Hindlimb muscle (tissue), 1 donor: ENCODE measurements at regions not wholly inside any gene's neighbourhood (a gene's known extent, or its start where the extent isn't known, plus 50 kb on each side); places are given as distances from the start of the nearest gene placed in this dataset.

Experiments used
- DNase-seq: peaks from one replicate; pipeline ENCODE4 v3.0.0-alpha.2; 2013

DNA sequence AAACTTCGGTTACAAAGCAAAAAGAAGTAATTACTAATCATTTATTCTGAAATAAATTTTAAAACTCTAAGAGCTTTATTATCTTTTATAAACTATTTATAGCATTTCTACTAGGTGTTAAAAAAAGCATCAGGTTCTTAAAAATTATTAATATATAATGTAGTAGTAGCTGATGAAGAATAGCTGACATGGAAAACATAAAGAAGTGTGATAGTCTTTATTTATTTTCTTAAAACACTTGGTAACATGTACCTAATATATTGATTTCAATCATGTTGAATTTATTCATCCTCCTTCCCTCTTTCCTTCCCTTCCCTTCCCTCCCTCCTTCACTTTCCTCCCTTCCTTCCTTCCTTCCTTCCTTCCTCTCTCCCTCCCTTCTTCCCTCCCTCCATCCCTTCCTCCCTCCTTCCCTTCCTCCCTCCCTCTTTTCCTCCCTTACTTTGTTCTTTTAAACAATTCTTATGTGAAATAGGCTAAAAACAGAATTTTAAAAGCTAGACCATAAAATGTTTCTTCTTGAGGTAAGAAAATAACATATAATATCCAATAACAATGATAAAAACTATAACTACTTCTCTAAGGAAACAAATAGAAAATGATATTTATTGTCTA, 913.9 kb upstream of the MAP3K7 start:
- no peak for DNase-seq

DNA sequence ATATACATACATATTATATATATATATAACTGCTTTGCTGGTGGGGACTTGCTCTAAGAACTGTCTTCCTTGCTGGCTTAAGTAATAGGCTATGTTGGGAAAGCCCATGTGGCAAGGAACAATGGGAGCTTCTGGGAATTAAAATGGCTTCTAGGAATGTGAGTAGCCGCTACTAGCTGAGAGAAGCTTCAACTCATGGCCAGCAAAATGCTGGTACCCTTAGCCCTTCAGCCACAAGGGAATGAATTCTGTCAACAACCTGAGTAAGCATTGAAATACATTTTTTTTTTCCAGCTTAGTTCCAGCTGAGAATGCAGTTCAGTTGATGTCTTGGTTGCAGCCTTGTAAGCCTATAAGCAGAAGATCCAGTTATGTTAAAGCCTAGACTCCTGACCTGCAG, 911.7 kb upstream of the MAP3K7 start:
- no peak for DNase-seq

DNA sequence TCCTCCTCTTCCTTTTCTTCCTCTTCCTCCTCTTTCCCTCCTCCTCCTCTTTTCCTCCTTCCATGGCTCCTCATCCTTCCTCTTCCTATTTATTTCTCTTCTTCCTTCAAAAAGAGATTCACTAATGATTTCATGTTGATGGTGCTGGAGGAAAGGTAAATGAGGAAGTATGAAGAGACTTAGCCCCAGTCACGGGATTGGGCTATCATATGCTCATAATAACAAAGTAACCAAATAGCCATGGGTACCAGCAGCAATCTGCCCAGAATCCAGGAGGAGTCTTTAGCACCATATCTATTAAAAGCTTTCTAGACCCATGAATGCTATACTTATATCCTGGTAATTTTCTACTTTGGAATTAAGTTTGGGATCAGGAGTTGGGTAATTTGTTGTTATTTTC, 910.9 kb upstream of the MAP3K7 start:
- no peak for DNase-seq

DNA sequence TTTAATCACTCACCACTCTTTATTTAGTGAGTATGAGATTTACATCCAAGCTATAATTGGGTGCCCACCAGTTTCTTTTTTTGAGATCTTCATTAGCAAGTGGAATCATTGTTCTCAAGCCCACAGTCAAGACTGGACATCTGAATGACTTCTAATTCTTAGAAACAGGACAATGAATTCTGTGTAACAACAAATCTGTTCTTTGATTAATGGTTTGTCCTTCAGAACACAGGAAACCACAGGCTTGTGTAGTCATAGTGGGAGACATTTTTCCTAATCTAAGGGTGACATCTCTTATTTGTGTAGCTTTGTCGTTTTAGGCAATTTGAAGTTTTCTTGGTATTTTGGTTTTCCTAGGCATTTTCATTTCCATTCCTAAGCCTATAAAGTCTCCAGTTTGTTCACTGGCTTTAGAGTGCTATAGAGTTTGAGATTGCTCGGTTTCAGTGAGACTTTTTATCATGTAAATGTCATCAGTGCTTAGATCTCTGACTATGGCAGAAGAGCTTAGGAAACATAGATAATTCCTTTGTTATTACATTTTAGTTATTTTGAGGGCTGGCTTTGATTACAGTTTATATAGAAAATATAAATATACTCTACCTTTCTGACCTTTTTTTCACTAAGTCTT, 903.9 kb upstream of the MAP3K7 start:
- no peak for DNase-seq

DNA sequence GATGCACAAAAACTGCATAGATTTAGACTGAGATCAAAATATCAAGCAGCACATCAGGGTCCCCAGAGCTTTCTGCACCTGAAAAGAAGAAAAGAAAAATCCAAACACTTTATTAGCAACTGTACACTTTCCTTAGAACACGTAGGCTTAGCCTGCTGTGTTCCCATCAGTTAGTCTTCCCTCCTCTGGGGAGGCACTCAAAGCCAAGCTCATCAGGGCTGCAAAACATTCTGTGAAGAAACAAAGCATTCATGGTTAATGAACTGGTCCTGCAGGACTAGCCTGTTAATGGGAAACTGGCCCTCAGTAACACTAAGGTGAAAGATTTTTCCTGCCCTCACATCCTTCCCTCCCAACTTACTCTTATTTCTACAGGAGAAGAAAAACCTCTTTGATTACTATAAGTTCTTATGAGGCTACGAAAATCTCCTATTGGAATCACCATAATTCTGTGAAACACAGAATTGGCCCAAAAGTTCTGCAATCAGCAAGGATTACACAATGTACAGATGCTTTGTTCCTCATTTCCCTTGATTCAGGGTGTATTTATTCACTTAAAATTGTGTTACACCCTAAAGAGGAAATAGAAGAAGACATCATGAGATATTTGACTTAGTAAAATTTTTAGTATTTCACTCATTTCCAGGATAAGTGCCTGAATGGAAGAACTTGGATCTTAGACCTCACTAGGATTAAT, 901.0 kb upstream of the MAP3K7 start:
- no peak for DNase-seq

DNA sequence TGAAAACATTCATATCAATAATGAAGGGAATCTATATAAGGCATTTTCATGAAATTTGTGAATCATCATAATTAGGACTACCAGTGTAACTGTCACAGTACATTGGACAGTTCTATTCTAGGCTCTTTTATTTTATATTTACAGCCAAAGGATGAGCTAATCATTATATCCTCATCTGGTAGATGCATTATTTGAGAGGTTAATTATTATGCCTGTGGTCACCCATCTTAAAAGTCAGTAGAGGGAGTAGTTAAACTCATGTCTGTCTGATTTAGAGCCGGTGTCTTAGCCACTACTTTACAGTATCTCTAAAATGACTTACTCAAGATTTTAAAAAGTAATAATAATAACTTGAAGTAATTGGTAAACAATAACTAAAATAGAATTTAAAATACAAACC, 899.3 kb upstream of the MAP3K7 start:
- no peak for DNase-seq

DNA sequence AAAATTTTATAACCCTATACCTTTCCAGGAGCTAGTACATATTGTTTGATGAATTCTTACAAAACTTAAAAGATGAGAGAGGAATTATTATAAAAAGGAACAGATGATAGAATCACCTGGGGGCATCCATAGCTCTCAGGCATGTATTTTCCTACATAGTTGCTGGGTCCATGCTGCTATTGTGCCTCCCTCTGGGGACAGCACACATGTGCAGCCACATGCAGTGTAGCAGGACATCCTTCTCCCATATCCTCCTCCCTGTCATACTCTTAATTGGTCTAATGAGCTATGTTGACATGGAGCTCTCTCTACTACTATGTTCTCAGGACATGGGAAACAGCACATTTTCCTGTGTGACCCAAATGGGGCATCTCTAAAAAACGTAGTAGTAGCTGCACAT, 898.2 kb upstream of the MAP3K7 start:
- DNase-seq, result no peak

DNA sequence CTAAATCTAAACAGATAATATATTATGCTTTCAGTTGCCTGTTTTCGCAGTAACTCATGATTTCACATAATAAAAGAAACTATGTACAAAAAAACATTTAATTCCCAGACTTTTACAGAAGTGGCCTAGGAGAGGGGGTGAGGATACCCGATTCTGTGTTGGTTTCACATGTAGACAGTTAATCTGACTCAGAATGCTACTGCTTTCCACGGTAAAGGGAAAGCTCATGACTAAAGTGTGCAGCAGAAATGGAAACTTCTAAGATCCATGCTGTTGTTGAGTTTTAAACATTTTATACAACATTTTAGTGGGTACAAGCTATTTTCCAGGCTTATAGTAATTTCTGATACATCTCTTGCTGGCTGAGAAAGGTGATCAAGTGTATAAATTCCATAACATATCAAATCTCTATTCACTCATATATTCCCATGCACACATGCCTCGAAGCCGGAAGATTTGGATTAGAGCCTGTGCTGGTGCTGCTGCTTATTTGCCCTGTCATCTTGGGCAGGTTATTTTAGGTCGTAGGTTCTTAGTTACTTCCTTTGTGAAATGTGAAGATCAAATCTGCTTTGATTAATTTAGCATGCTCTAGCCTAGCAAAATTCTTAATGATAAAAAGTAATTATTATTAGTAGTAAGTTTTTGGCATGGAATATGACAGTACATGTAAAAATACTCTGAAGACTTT, 896.7 kb upstream of the MAP3K7 start:
- DNase-seq, result no peak

DNA sequence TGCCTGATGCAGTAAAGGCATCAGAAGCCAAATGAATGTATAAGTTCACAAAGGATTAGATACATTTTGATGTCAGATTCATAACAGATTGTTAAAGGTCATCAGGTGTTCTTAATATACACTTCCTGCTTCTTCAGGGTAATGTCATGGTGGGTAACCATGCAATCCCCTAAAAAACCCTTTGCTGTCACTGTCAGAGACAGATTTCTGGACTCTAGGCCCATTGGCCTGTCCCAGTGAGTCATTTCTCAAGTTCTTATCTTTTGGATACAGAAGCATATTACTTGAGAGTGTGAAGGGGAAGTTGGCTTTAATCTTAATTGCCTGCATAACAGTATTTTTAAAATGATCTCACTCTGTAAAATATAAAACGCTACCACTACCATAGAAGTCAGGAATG, 895.6 kb upstream of the MAP3K7 start:
- no peak for DNase-seq

DNA sequence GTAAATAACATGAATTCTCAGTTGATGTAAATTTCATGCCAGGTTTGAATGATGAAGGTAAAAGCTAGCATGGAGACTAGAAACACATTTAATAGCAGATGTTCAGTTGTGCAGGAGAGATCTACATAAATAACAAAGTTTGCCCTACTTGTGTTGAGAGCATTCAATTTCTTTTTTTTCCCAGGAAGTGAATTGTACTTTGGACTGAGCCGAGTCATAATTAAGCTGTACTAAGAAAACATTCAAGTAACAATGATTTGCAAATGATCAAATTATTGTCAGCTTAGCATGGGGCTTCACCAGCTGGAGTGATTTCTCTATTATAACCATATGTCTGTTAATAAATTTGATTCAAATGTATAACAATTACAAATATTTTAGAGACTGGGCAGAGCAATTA, 893.5 kb upstream of the MAP3K7 start:
- no peak for DNase-seq

DNA sequence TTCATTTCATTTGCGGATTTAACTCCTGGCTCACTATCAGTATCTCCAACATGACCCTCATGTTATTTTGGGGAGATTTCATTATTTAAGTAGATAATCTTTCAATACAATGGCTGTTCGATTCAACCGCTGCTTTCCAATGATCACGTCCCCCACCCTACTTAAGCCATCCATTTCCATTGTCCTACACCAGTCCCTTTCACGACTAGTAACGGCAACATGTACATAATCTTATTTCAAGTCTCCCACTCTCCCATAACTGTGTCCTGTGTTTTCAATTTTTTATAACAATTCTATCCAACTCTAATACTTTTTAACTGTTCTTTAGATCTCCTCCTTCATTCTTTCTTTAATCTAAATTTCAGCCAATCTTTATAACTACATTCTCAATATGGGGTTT, 890.8 kb upstream of the MAP3K7 start:
- DNase-seq, result no peak

DNA sequence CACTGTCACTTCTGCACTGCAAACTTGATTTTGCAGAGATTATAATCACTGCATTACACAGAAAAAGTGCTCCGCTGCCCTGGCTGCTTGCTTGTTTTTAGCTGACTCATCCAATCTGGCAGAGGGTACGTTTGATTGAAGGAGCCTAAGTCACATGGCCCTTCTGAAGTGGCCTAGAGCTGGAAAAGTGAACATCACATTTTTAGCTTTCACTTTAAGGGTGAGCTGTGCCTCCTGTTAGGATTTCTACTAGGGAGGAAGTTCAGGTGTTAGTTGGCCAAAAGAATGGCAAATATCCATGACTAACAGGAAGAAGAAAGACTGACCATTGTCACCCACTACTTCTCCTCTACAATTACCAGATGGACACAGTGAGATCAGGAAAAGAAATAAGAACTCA, 889.1 kb upstream of the MAP3K7 start:
- DNase-seq, result no peak

DNA sequence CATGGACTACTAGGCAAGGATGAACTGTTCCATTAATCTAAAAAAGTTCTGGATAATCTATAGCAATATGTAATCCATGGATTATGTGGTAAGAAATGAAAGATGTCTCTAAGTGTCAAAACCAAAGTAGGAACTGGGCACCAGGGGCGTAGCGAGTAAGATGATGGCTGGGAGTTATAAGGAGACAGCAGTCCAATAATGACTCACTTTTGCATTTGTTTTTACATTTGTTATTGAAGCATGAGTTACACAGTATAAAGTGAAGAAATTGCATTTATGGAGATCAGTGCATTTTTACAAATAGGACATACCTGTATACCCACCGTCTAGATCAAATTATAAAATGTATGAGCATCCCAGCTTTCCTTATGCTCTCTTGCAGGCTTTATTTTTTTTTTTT, 878.5 kb upstream of the MAP3K7 start:
- no peak for DNase-seq

DNA sequence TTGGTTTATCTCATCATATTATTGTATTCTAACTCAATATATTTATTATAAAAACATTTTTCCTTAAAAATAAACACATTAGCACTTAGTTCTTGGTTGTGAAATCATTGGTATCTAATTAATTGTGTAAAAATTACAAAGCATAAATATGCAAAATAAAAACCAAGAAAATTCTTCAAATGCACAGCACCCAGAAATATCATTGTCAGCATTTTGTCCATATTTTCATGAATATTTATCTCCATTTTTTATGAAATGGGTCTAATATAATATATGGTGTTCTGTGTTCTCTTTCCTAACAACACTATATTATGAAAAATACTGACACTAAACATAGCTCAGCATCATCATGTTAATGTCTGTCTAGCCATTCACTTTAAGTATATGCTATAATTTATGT, 877.8 kb upstream of the MAP3K7 start:
- DNase-seq, result no peak

DNA sequence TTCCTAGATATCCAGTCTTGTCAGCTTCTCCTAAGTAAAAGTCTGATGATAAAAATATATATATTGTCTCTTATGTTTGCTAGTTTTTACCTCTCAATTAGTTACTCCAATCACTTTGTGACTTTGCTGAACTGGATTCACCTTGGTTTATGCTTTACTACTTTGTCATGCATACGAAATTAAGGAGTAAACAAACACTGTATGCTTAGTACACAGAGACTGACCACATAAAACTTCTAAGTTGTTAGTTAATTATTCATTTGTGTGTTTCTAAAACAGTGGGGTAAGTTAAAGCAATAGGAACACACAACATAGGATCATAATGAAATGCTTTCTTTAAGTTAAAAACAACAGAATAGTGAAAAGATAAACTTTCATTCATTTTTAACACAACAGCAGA, 877.3 kb upstream of the MAP3K7 start:
- no peak for DNase-seq

DNA sequence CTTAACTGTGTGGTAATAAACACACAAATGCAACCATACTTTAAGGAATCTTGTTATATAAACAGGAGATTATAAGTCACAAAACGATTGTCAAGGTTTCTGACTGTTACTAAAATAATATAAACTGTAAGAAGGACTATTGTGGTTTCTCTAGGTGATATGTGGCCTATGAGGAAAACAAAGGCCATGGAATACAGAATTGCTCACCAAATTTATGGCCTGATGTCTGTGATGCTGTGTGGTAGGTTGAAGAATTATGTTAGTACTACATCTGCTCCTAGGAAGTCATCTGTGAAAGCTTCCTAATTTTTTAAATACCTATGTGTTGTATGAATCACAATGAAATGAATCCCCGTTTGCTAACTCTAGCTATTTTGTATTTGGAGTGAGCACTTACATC, 875.4 kb upstream of the MAP3K7 start:
- DNase-seq, result no peak

DNA sequence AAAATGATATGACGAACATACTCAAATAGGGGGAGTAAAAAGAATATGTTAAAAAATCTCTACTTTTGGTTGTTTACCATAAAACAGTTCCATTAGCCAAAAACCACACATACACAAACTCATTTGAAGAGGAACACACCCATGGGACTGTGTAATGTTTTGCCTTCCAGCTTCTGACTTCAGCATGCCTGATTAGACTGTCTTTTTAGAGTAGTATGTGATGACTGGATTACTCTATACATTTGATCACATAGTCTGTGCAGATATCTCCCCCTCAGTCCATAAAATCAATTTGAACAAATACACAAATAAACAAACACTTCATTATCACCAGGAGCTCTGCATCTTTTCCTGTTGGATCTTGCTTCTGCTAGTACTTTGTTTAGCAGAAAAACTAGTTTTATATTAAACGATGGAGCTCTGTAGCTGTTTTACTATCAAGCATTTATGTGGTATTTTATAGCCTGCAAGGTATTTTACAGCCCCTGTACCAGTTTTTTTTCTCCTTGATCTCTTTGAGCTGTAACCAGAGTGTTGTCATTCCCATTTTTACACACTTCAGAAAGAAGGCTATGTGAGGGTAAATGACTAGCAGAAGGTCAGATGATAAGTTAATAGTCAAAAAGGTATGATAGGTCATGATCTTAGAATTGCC, 866.5 kb upstream of the MAP3K7 start:
- no peak for DNase-seq

DNA sequence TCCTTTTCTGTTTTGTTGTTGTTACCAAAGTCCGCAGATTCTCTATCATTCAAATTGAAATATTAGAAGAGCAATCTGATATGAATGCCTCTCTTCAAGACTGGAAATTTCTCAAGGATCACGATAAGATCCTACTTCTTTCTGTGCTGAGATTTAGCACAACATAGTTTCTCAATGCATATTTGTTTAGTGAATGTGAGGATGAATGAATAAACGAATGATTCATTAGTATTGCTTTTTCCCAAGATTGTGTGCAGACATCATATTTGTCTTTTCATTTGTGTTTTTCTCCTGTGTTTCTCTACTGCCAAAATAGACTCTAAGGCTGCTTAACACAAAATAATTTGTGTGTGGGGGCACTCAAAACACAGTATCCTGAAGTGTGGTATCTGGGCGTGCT, 862.7 kb upstream of the MAP3K7 start:
- DNase-seq, result no peak

DNA sequence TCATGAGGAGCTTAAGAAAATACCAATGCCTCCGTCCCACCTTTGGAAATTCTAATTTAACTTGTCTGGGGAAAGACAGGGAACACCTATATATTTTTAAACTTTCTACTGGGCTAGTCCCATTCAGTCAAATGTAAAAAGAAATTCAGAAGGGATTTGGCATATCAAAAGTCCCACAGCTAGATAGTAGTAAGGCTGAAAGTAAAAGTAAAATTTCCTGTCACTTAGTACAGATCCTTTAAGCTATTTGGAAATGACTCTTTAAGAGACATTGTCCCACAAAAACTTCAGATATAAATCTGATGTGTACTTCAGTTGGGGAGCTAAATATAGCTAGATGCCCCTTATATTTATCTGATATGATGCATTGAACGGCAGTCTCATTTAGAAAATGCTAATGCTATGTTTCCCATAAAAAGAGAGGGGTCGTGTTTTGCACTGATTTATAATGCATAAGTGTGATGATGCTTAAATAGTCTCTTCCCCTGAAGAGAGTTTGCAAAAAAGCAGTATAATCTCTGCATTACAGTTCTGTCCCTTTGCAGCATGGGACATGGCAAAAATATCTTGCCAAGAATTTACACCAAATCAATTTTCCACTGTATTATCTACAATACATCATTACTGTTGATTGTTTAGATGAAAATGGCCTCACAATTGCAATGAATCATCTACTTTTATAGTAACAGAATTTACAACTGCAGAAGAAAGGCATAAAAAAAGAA, 860.8 kb upstream of the MAP3K7 start:
- no peak for DNase-seq

DNA sequence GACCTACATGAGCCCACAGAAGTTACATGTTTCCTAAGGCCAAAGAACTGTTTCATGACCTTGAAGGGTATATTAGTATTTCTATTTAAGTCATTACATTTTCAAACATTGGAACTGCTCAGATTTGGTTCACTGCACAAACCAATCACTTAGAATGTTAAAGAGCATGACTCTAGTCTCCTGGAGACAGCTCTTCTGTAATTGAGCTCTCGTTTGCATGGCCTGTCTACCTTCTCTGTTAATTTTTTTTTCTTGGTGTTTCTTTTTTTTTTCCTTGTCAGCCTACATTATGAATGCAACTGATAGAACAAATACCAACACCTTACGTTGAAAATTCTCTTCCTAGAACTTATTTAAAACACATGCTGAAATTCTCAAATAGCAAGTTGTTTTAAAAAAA, 860.2 kb upstream of the MAP3K7 start:
- no peak for DNase-seq

DNA sequence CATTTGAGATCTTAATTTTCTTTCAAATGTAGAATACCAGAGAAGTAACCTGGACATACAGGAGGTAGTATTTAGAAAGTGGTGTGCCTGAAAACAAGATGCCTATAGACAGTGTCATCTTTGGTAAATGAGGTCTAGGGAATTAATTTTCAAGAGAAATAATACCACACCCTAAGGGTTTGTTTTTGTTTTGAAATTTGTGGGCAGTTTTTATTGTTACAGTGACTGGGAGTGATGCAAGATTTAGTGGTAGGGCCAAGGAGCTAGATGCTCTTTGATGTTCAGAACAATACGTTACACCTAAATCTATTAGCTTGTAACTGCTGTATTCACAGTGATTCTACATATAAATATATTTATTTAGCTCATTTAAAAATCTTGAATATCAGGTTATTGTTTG, 856.5 kb upstream of the MAP3K7 start:
- DNase-seq, result no peak

DNA sequence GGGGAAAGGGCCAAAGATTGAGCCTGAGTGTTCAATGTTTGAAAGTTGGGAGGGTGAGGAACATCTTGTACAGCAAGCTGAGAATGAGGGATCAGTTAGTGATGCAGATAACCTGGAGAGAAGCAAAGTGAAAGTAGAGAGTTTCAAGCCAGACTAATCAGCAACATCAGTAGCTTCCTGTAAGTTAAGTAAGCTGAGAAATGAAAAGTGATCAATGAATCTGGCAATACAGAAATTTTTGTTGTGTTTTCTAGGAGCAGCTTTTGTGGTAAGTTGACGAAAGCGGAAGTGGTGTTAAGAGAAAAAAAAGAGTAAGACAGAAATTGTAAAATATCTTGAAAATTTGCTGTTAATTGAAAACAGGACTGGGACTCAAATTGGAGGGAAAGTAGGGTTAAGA, 855.5 kb upstream of the MAP3K7 start:
- no peak for DNase-seq

DNA sequence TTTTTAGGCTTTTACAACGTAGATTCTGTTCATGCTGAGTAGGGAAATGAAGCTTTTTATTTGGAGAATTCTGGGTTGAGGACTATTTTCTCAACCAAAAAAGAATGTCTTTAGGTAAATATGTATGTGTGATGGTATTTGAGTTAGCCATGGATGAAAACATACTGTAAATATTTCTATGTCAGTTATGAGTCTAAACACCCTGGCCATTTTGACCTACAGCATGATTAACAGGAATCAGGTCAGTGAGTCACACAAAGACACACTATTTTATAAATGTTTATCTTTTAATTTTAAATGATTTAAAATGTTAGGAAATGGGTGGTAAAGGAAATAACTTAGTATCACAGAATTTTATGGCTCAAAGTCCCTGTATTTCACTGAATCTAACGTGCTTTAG, 851.7 kb upstream of the MAP3K7 start:
- DNase-seq, result no peak
